ENCODE measurements at regions not wholly inside any gene's neighbourhood (a gene's known extent, or its start where the extent isn't known, plus 50 kb on each side); places are given as distances from the start of the nearest gene placed in this dataset.

DNA sequence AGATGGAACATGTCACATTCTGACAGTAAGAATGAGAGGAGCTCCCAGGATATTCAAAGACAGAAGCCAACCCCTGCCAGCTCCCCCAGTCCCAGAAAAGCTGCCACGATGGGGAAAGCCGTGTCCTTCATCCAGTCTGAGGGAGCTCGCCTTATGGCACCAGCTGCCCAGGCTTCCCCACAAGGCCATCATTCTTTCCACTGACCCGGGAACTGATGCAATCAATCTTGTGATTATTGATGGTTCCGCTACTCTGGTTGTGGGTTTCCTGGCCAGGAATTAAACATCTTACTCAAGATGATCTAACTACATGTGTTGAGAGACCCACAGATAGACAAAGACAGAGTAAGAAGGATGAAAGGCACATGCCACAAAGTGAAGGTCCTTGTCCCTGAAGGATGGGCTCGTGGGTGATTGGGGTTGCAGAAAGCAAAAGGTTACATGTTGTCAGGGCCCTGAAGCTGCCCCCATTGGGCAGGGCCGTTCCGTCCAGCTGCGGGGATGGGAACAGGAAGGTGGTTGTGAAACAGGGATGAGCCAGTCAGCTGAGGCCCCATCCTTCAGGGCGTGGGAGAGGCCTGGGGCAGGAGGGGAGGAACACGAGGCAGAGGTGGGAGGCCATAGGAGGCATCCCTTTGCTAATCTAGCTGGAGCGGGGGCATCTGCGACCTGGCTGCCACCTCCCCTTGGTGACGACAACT, 127.6 kb downstream of the OAT start:
- Histone ChIP-seq H3K36me3 (ENCODE audit: low read depth) (no peaks in the 10 kb centered on the region), H3K4me3 (no peak overlapping the region), H3K9me3 (no peaks in the 10 kb centered on the region), H3K4me1 (ENCODE audit: low read depth) (no peaks in the 10 kb centered on the region)
- no peak for TF ChIP-seq CTCF (IDR thresholded peaks at IDR 0.05)
- ATAC-seq, result peak; percentile 62
- intact Hi-C loops (cut with DNase I, micrococcal nuclease), result no loop called here
- peak in 2 of 3 donors; percentile 31 to 64 for DNase-seq

DNA sequence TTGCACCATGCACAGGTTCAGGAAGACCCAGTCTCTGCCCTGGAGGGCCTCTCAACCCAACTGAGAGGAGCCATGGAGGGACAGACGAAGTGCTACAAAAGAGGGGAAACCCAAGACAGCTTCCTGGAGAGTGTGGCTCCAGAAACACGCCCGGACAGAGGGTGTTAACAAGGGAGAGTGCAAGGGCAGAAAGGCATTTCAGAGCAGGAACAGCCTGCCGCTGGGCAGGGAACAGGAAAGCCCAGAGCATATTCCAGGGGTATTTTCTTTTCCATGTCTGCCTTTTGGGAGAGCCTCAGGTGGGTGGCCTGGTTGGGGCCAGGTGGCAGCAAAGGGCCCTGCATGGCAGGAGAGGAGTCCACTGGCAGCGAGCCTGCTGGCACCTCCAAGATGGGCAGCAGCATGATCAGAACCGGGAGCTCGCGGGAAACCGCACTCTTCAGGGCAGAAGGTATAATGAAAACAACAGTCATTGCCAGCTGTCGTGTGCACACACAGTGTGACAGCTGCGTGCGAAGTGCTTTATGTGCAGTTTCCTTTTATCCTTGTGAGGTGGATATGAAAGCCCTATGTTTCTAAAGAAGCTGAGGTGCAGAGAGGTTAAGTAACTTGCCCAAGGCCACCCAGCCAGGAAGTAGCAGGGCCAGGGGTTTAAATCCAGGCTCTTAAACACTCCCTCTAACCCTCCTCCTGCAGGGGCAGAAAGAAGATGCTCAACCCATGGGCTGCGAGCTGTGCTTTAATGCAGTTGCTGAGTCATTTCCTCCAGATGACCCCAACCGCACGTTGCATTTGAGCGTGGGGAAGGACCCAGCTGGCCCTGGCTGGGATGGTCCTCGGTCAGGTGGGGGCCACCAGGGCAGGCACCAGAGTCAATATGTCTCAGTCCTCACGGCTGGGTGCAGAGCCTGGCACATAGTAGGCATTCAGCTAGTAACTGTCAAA, 128.6 kb downstream of the OAT start:
- H3K4me1 ChIP-seq (ENCODE audit: low read depth), result no peaks in the 10 kb centered on the region
- TF ChIP-seq CTCF (IDR thresholded peaks at IDR 0.05), result no peak
- peak; percentile 47 for ATAC-seq
- DNase-seq, result peak in 1 of 3 donors; percentile 39
- intact Hi-C loops (cut with DNase I, micrococcal nuclease), result no loop called here
- no peaks in the 10 kb centered on the region for H3K9me3 ChIP-seq
- no peaks in the 10 kb centered on the region for H3K36me3 ChIP-seq (ENCODE audit: low read depth)
- no peak overlapping the region for H3K4me3 ChIP-seq

DNA sequence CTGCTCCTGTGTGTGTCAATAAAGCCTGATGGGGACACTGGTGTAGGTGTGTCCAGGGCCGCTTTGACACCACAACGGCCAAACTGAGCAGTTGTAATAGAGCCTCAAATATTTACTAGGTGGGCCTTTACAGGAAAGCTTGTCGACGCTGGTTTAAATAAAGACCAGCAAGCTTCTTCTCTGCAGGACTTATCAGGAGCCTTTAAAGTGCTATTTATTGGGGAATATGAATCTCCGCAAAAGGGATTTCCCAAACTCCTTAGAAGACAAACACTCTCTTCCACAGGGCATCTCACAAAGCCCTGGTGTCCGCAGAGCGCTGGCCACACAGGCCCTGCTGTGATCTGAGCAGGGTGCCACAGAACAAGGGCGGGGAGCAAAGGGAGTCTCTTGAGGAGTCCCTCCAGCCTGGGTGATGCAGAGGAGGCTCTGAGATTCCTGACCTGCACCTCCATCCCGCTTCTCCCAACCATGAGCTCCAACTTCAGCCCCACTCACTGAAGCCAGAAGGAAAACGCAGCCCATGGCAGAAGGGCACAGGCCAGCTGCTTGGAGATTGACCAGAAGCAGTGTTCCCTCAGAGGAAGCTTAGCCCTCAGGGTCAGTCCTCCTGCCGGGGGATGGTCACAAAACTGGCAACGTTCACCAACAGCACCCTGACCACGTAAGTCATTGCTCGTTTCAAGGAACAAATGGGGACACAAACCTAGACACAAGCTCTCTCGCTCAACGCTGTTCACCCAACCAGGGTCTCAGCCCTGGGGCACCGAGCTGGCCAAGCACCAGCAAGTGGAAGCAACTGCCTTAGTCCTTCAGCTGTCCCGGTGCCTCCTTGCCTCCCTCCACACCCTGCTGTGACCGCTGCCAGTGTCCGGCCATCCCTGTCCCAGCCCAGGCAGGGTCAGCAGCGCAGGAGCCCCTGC, 129.5 kb downstream of the OAT start:
- ATAC-seq (no peak), DNase-seq (no peak)
- intact Hi-C loops (cut with DNase I, micrococcal nuclease), result no loop called here
- no peak overlapping the region for H3K4me3 ChIP-seq
- no peaks in the 10 kb centered on the region for H3K9me3 ChIP-seq
- no peaks in the 10 kb centered on the region for H3K36me3 ChIP-seq (ENCODE audit: low read depth)
- no peak for TF ChIP-seq CTCF (IDR thresholded peaks at IDR 0.05)
- H3K4me1 ChIP-seq (ENCODE audit: low read depth), result no peaks in the 10 kb centered on the region

DNA sequence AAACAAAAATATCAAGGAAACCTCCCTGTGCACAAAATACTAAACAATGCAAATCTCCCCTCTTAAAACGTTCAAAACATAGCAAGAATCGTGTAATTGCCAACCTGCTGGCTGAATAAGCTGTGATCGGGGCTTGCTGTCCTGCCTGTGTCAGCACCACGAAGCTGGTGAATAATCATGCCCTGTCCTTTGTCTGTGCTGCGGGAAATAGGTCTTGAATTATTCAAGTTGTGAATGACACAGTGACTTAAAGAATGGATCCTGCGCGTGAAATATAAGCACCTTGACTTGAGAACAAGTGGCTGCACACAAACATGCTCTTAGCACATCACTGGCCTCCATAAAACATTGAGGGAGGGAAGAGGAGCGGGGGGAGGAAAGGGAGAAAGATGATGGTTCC, 130.2 kb downstream of the OAT start:
- H3K4me1 ChIP-seq (ENCODE audit: low read depth), result no peaks in the 10 kb centered on the region
- no peaks in the 10 kb centered on the region for H3K36me3 ChIP-seq (ENCODE audit: low read depth)
- intact Hi-C loops (cut with DNase I, micrococcal nuclease), result no loop called here
- no peak for ATAC-seq
- DNase-seq, result no peak
- H3K9me3 ChIP-seq, result no peaks in the 10 kb centered on the region
- TF ChIP-seq CTCF (IDR thresholded peaks at IDR 0.05), result no peak
- H3K4me3 ChIP-seq, result no peak overlapping the region

GRCh38 chr10:124287791-124288190, 130.9 kb downstream of the OAT start:
- H3K4me1 ChIP-seq (ENCODE audit: low read depth), result no peaks in the 10 kb centered on the region
- intact Hi-C loops (cut with DNase I, micrococcal nuclease), result no loop called here
- no peak overlapping the region for H3K4me3 ChIP-seq
- no peak for DNase-seq
- TF ChIP-seq CTCF (IDR thresholded peaks at IDR 0.05), result no peak
- no peaks in the 10 kb centered on the region for H3K36me3 ChIP-seq (ENCODE audit: low read depth)
- no peaks in the 10 kb centered on the region for H3K9me3 ChIP-seq
- no peak for ATAC-seq
